Body of pancreas (tissue), 4 donors: ENCODE measurements at regions not wholly inside any gene's neighbourhood (a gene's known extent, or its start where the extent isn't known, plus 50 kb on each side); places are given as distances from the start of the nearest gene placed in this dataset.

Experiments
- ATAC-seq: fragments of 150-250 bp; one replicate; pipeline ENCODE4 v1.9.1; 2016
- DNase-seq, 4 donors: peaks; one replicate each; pipeline ENCODE4 v3.0.0-alpha.2; 2019
- H3K27ac ChIP-seq, 4 donors: fragments of 200-600 bp; sonication (generic); 1 replicate in 3 of 4; 2 replicates in 1 of 4; pipeline versions ENCODE4 v1.5.1 to v1.6.1; 2016 to 2019; ENCODE audit warnings: mild to moderate bottlenecking in 1 of 4, mixed read lengths in 1 of 4, moderate library complexity in 1 of 4
- H3K27me3 ChIP-seq, 2 donors: fragments of 200-600 bp; sonication (generic); one replicate each; pipeline ENCODE4 v1.6.0; 2016; ENCODE audit warnings: mild to moderate bottlenecking in 1 of 2
- H3K36me3 ChIP-seq, 2 donors: fragments of 200-600 bp; sonication (generic); replicated peaks in 1 of 2; 2 replicates each; pipeline ENCODE4 v1.5.1; 2016; ENCODE audit warnings: low read depth in 2 of 2; ENCODE audit not compliant: insufficient read depth in 1 of 2
- H3K4me1 ChIP-seq: fragments of 200-600 bp; sonication (generic); one replicate; pipeline ENCODE4 v1.6.0; 2016
- H3K4me3 ChIP-seq, 2 donors: fragments of 200-600 bp; sonication (generic); 1 replicate in 1 of 2; 2 replicates in 1 of 2; pipeline ENCODE4 v1.5.1; 2016 to 2019
- H3K9me3 ChIP-seq, 3 donors: fragments of 200-600 bp; sonication (generic); 1 replicate in 2 of 3; 2 replicates in 1 of 3; pipeline ENCODE4 v1.5.1; 2016
- CTCF ChIP-seq, 7 experiments: fragments of 450-650 bp in 4 of 7; fragments of 200-600 bp in 3 of 7; sonication (generic) in 3 of 7; IDR thresholded peaks; one replicate each; pipeline ENCODE4 v1.5.1; 2016 to 2019; ENCODE audit warnings: antibody characterized with exemption in 7 of 7
- POLR2A ChIP-seq, 3 donors: fragments of 450-650 bp; IDR thresholded peaks; one replicate each; pipeline ENCODE4 v1.6.1; 2016; ENCODE audit warnings: antibody characterized with exemption in 3 of 3, mild to moderate bottlenecking in 2 of 3
- WGBS, 2 donors: methylation state at CpG; one replicate each; pipeline ENCODE4 v1.1.5; 2017; 5-methylcytosine and 5-hydroxymethylcytosine counted together
- intact Hi-C: fragments of 100-400 bp; cut with DNase I; formaldehyde crosslinking; loops from one replicate; pipeline ENCODE4 v1.15.1; 2023

GRCh38 chr13:40026174-40026585 lies 370.7 kb downstream of the COG6 start:
- 76 to 78% methylated on average over 5 of the region's 5 CpGs for WGBS, 2 donors
- H3K36me3 ChIP-seq, result no peaks in the 10 kb centered on the region
- no peaks in the 10 kb centered on the region for H3K4me1 ChIP-seq
- no peaks in the 10 kb centered on the region for H3K9me3 ChIP-seq
- DNase-seq, result no peak
- no peak overlapping the region for H3K4me3 ChIP-seq
- no peak for ATAC-seq
- H3K27me3 ChIP-seq, result no peaks in the 10 kb centered on the region
- intact Hi-C loops, result no loop called here
- no peak for TF ChIP-seq CTCF (IDR thresholded peaks at IDR 0.05)
- no peak for TF ChIP-seq POLR2A (IDR thresholded peaks at IDR 0.05)
- H3K27ac ChIP-seq, result no peak overlapping the region

DNA sequence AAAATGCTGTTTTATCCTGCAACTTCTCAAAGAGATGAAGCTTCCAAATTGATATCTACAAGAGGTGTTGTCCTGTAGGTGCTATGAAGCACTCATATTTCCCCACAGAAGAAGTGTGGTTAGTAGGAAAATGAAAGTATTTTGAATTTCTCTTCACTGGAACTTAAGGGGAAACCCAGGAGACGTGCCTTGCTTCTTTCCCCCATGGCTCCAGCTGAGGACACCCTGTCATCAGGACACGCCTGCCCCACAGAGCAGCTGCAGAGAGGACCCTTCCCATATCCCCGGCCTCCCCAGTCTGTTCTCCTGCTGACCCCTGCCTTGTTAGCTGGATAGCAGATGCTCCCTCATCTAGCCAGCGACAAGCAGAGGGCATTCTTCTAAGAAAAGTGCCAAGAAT lies 371.3 kb downstream of the COG6 start:
- intact Hi-C loops, result no loop called here
- Histone ChIP-seq H3K27ac (no peak overlapping the region), H3K27me3 (no peaks in the 10 kb centered on the region), H3K4me1 (no peaks in the 10 kb centered on the region), H3K9me3 (no peaks in the 10 kb centered on the region), H3K36me3 (no peaks in the 10 kb centered on the region), H3K4me3 (no peak overlapping the region)
- 85 to 86% methylated on average over 4 of the region's 4 CpGs for WGBS, 2 donors
- no peak for ATAC-seq
- TF ChIP-seq POLR2A (IDR thresholded peaks at IDR 0.05) (no peak), CTCF (IDR thresholded peaks at IDR 0.05) (no peak)
- DNase-seq, result no peak

DNA sequence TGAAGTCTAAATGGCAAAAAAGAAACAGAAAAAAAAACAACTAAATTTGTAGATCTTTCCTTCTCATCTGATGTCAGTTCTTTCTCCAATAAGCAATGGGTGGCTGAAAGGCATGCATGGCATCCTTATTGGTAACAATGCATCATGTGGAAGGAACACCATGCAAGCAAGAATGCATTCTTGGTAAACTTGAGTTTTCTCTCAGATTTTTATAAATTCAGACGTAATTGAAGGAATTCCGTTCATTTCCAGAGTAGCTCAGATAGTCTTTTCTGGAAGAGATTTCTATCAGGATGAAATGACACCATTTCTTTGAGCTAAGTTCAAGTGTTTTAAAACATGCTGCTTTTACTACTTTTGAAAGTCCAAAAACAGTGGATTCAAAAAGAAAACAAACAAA lies 373.0 kb downstream of the COG6 start:
- TF ChIP-seq CTCF (IDR thresholded peaks at IDR 0.05) (no peak), POLR2A (IDR thresholded peaks at IDR 0.05) (no peak)
- ATAC-seq, result no peak
- H3K36me3 ChIP-seq, result no peaks in the 10 kb centered on the region
- no peak overlapping the region for H3K4me3 ChIP-seq
- no peak overlapping the region for H3K27ac ChIP-seq
- intact Hi-C loops, result no loop called here
- no peaks in the 10 kb centered on the region for H3K9me3 ChIP-seq
- no peaks in the 10 kb centered on the region for H3K27me3 ChIP-seq
- 90% methylated on average over 2 of the region's 2 CpGs for WGBS, 2 donors
- H3K4me1 ChIP-seq, result no peaks in the 10 kb centered on the region
- no peak for DNase-seq

DNA sequence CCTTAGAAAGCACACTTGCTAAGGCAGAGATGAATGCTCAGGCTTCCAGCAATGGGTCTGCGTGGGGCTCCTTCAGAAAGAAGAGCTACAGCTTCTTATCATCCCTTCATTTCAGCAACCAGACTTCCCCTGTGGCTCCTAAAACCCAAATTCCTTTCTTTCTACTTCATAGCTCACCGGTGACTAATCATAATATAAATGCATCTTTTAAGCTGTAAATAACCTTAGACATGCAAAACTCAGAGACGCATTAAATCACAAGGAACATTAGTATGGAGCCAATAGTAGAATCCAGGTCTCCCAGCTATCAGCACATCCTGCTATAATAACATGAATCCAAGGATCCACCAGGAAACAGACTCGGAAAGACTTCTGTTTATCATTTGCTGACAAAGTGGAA lies 375.6 kb downstream of the COG6 start:
- WGBS, 2 donors, result 73 to 83% methylated on average over 4 of the region's 4 CpGs
- intact Hi-C loops, result no loop called here
- ATAC-seq (no peak), DNase-seq (no peak)
- no peaks in the 10 kb centered on the region for H3K27me3 ChIP-seq
- H3K27ac ChIP-seq, result no peak overlapping the region
- TF ChIP-seq CTCF (IDR thresholded peaks at IDR 0.05), result no peak
- TF ChIP-seq POLR2A (IDR thresholded peaks at IDR 0.05), result no peak
- H3K9me3 ChIP-seq, result no peaks in the 10 kb centered on the region
- no peaks in the 10 kb centered on the region for H3K4me1 ChIP-seq
- H3K36me3 ChIP-seq, result no peaks in the 10 kb centered on the region
- no peak overlapping the region for H3K4me3 ChIP-seq

DNA sequence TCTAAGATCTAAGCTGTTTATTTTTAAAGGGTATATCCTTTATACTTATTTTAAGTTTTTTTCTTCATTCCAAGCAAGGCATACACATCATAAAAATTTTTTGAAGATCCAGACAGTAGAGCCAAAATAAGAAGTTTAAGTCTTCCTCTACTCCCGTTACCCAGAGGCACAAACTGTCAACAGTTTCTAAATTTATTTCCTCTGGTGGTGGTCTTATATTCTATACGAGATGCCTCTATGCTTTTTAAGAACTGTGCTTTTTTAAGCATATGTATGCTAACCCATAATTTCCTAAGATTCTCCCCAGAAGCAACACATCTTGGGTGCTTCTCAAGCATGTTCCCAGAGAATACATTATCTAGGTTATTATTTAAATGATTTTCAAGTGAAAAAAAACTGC lies 383.6 kb downstream of the COG6 start:
- H3K27ac ChIP-seq, result no peak overlapping the region
- no peak overlapping the region for H3K4me3 ChIP-seq
- ATAC-seq (no peak), DNase-seq (no peak)
- WGBS, 2 donors, result 68 to 85% methylated on average over 2 of the region's 2 CpGs
- H3K27me3 ChIP-seq, result no peaks in the 10 kb centered on the region
- TF ChIP-seq CTCF (IDR thresholded peaks at IDR 0.05) (no peak), POLR2A (IDR thresholded peaks at IDR 0.05) (no peak)
- H3K36me3 ChIP-seq, result no peaks in the 10 kb centered on the region
- intact Hi-C loops, result no loop called here
- H3K4me1 ChIP-seq, result peaks cover 7% of the 10 kb centered on the region
- no peaks in the 10 kb centered on the region for H3K9me3 ChIP-seq
